ENCODE measurements at regions not wholly inside any gene's neighbourhood (a gene's known extent, or its start where the extent isn't known, plus 50 kb on each side); places are given as distances from the start of the nearest gene placed in this dataset.
"Not testable (repeated sequence)": the region's sequence is repeated elsewhere in the genome, so short reads cannot be mapped to it uniquely, and the experiment has no call there.

DNA sequence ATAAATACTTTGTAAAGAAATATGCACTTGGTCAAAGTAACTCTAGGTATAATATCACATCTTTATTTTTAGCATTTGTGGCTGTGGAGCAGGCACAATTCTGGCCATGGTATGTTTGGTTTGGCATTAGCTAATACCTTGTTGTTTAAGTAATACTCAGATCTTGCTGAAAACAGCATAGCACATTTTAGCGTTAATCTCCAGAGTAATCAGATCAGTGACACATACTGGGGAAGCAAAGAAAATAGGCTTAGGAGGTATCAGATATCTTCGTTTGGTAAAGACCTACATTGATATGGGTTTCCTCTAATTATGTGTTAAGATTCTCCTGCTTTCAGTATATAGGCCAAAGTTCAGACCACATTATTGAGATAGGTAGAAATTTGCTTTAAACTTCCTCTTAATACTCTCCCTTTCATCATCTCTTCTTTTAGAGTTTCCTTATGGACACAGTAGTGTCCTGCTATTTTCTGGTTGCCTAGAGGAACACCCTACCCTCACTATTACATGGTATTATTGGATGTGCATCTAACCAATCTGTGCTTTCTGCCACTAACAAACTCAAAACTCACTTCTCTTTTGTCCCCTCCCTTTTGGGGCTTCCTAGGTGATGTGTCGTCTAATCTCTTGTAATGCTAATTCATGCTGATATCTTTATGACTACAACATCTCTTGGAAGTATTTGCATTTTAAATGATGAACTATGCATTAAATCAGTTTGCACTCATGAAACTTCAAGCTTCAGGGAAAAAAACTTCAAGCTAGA lies 437.3 kb upstream of the ADAMTSL1 start:
- DNase-seq (ENCODE audit: low read depth): no peak

DNA sequence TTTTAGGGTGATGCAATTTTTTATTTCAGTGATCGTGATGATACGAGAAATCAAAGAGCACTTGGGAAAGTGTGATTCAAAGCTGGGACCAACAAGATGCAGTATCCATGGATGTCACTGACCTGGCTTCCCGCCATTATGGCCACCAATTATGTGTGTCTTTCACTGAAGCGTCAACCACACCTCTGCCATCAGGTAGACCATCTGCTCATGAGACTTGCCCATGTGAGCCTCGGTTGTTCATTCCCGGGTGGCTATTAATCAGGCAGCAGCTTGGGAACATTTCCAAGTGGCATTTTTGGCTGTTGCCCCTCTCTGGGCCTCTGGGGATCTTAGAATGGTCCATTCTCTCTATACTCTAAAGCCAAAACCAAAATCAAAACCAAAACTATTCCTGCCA lies 436.0 kb upstream of the ADAMTSL1 start:
- no peak for DNase-seq (ENCODE audit: low read depth)

DNA sequence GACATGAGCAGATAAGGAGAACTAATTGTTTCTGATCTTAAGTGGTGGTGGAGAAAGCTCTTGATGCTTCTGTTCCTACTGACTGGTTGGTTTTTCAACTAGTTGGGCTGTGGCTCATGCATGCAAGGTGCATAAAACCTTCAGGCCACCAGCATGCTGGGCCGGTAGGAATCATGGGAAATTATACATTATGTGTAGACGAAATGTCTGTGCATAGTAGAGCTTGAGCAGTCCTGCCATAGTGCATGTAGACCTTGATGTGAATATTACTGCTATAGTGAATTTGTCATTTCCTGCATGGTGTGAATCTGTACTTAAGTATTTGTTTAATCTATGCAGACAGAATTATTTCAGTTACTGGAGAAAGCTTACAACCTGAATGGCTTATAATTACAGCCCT lies 433.6 kb upstream of the ADAMTSL1 start:
- no peak for DNase-seq (ENCODE audit: low read depth)

DNA sequence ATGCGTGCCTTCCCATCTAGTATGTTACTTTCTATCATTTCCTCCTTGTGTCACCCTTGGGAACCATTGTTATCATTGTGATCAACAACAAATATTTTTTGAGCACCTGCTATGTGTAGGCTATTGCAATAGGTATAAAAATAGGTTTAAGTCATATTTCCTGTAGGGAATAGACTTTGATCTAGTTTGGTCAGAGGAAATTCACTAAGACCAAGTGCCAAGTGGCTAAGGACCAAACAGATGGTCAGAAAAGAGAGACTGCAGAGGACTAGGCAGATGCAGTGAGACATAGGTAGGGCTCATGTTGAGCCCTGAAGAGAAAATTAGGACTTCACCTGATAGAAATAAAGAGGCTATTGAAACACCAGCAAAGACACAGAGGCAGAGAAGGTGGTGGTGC lies 430.0 kb upstream of the ADAMTSL1 start:
- no peak for DNase-seq (ENCODE audit: low read depth)

DNA sequence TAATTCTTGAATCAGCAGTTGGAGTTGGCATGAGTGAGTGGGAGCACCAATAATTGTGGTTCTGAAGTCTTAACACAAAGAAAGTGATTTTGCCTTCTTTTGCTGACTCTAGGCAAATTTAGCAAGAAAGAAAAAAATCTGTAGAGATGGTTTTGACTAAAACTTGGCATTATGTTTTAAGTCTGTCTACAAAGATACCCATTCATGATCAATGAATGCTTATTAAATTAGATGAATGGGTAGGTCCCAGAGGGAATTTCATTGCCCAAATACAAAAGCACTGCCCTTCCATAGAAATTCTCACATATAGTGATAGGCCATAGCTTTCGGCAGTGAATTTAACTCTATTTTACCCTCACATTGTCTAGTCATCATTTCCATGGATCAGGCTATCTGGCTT lies 428.6 kb upstream of the ADAMTSL1 start:
- DNase-seq (ENCODE audit: low read depth): no peak

DNA sequence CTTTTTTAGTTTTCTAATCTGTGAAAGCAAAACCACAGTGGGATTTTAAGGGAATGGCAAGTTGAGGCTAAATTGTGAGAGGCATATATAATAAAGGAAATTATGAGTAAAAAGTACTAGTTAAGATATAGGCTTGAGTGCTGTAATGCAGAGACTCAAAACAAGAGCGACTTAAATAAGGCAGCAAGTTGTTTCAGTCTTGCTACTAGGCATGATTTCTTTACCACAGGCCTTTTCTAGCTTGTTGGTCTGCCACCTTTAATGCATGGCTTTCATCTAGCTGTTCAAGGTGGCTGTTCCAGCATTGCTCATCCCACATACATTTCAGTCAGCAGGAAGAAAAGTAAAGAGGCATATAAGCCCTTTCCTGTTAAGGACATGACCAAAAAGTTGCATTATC lies 427.9 kb upstream of the ADAMTSL1 start:
- DNase-seq (ENCODE audit: low read depth): no peak

DNA sequence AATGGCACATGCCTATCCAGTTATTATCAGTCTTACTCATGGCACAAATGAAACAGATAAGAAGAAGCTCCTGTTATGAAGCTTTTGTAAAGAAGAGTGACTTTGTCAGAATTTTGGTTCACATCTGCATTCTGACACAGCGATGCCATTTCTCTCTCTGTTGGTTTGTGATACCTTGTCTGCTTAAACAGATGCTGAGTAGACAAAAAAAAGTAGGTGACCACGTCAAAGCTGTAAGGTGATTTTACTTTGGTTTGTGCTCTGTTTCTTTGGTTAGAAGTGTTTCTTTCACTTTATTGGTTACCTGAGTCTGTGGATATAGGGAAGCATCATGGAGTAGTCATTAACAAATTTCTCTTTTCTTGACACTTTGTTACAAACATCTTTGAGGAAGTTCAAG lies 422.3 kb upstream of the ADAMTSL1 start:
- no peak for DNase-seq (ENCODE audit: low read depth)

DNA sequence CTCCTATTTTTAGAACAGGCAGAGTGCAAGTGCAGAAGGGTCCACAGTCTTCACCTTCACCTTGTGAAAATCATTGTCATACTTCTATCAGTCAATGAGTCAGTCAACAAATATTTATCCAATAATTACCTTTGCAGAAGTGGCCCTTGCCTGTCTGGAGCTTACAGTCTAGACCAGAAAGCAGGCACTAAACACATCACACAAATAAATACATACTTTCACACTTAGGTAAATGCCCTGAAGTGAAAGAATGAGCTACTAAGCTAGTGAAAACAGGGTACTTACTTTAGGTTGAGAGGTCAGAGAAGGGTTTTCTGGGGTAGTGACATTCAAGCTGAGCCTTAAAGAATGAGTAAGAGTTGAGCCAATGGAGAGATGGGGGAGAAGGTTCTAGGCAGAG lies 421.9 kb upstream of the ADAMTSL1 start:
- DNase-seq (ENCODE audit: low read depth): no peak

DNA sequence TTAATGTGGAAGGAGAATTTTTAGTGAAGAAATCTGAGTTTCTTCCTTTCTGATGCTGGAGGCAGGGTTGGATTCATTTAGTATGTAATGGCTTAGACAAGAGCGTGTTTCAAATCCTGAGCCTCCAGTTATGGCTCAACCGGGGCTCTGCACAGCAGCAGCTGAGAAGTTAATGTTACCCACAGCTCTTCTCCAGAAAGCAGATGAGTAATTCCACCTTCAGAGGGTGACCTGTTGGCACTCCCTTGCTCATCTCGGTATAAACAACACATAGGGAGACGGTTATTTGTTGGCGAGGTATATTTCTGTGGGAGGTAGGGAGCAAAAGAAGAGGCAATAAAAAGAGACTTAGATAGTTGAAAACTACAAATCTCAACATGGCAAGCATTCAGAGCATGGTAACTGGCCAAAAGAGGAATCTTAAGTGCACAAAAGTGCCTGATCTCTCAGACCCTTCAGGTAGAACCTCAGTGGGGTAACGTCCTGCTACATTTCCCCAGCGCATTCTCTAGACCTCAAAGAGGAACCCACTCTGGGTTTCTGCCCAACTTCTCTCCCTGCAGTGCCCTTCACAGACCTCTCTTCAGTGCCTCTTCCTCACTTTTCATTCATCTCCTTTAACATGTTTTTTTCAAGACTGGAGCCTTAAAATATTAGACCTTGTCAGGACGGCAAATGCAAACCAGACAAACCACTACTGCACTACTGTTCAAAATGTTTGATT lies 417.5 kb upstream of the ADAMTSL1 start:
- no peak for DNase-seq (ENCODE audit: low read depth)

DNA sequence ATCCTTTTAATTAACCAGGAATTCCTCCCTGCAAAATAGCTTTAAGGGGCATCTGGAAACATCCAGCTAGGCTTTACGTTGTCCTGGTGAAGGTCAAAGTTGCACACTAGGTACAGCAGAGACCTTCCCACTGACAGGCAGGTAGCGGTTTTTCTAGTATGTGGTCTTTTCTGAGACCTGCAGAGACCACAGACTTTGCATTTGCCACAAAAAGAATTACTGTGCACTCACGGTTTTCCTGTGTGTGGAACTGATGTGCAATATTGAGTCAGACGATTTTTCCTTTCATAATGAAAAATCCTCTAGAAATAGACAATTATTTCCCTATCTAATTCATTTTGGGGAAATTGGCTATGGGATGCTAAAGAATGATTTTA lies 417.0 kb upstream of the ADAMTSL1 start:
- DNase-seq (ENCODE audit: low read depth): no peak

DNA sequence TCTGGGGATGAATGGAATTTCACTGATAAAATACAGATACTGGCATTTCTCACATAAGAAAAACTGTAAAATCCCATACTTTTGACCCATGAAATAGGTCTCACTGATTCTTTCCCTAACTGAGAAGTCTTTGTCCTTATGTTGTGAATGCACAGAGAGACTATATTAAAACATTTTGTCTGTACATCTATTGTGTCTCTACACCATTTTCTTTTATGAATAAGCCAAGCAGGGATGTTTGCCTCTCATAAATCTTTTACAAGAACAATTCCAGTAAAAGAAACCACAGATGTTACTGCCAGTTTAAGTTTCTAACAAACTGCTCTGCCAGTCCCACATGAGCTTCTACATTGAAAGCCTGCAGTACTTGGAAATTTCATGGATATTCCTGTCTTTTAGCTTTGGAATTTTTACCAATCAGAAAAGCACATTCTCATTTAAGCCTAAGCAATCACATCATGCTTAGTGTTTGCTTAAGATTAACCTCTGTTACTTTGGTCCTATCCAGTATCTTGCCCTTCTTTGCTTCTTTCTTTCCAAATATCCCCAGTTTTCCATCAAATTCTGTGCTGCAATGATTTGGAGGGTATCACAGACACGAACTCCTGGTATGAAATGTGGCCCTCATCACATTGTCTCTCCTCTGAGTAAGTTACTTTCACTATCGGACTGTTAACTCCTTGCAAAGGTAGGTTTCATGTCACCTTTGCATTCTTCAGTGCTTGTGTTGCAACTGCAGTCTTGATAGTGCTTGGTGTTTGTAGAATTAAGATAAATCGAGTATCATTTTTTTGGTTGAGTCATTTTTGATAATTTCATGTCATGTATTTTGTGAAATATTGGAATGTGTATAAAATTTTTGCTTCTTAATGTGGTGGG lies 415.1 kb upstream of the ADAMTSL1 start:
- no peak for DNase-seq (ENCODE audit: low read depth)

DNA sequence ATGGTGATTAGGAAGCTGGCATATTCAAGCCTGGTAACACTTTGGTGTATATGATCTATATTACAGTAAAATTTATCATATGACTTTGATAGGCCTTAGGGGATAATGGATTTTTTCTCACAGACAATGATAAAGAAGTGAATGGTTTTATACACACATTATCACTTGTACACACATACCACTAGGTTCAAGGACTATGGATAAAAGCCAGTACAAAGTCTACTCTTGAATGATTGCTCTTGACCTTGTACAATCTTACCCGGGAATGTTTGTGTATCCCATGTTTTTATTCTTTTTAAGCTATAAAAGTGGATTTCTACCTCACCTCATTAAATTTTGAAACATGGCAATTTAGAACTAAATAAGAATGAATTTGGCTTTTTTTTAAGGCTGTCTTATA lies 414.5 kb upstream of the ADAMTSL1 start:
- no peak for DNase-seq (ENCODE audit: low read depth)

DNA sequence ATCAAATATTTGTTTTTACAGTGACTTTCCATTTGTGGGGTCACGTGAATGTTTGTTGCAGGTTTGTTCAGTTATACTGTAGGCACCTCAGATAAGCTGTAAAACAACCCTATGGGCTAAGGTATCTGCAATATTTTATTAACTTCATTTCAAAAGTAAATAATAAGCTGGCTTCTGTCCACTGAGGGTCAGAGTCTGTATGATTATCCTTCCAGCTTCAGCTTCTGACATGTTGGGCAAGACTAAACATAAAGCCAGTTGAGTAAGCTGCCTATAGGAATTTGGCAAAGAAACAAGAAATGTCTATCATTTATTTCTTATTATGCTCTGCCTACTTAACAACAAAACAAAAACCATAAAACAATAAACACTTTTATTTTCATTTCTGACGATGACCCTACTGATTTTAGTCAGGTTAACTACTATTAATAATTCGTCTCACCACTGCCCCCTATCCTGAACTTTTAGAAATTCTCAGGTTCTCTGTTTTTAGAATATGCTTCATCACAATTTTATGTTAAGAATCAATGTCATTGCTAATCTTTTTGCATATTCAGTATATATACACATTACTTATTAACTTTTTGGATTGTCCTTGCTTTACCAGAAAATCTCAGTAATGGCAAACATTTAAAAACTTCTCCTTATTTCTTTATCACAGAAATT lies 413.6 kb upstream of the ADAMTSL1 start:
- no peak for DNase-seq (ENCODE audit: low read depth)

DNA sequence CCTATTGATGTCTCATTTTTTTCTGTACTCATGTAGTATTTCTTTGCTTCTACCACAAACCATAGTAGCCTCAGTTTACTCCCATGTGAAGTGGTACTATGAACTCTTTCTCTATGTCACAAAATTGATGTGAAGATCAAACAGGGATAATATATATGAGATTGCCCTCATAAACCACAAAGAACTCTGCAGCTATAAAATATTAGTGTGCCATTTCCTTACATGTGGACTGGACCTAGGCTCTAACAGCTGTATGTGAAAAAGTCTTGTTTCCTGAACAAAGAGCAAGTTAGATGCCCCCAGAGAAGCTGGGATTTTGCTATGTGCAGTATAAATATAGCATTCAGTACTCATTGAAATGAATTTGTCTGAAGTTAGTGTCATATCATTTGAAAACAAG lies 412.6 kb upstream of the ADAMTSL1 start:
- no peak for DNase-seq (ENCODE audit: low read depth)

DNA sequence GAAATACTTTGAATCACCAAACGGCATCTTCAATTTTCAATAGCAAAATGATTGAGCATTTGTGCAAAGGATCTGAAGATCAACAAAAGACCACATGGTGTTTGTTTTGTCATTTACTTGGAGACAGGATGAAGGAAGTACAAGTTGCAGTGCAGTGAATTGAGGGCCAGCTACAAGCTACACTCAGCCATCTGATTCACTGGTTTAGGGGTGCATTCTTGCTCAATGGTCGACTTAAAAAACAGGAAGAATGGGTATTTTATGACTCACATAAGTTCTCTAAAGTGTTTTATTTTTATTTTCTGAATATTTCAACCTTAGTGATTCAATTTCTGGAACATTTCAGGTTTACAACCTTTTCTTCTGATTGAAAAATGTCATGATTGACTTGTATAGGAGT lies 412.1 kb upstream of the ADAMTSL1 start:
- DNase-seq (ENCODE audit: low read depth): no peak

DNA sequence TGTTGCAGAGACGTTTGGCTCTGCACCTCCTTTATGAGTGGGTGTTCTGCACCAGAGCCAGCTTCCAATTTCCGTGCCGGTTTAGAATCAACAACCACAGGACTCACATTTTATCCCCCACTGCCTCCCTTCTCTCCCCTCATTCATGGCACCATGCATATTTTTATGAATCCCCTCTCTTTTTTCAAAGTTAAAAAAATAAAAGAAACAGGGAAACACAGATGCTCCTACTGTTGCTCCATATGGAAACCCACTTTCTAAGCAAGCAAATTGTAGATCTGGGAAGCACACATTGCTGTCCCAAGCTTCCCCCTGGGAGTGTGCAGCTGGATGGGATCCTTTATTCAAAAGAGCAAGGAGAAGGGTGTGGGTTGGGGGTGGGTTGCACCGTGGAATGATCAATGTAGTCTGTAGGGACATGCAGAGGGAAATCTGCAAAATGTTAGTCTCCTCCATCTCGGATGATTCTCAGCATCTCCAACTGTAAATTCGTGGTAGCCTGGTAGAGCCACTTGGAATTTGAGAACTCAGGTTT lies 410.0 kb upstream of the ADAMTSL1 start:
- no peak for DNase-seq (ENCODE audit: low read depth)

DNA sequence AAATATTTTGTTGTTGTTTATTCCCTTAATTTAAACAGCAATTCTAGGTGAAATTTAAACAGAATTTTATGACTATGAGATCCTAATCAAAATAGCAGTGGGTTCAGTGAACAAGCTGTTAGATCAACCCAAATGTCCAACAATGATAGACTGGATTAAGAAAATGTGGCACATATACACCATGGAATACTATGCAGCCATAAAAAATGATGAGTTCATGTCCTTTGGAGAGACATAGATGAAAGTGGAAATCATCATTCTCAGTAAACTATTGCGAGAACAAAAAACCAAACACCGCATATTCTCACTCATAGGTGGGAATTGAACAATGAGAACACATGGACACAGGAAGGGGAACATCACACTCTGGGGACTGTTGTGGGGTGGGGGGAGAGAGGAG lies 407.3 kb upstream of the ADAMTSL1 start:
- DNase-seq (ENCODE audit: low read depth): not testable (repeated sequence)

DNA sequence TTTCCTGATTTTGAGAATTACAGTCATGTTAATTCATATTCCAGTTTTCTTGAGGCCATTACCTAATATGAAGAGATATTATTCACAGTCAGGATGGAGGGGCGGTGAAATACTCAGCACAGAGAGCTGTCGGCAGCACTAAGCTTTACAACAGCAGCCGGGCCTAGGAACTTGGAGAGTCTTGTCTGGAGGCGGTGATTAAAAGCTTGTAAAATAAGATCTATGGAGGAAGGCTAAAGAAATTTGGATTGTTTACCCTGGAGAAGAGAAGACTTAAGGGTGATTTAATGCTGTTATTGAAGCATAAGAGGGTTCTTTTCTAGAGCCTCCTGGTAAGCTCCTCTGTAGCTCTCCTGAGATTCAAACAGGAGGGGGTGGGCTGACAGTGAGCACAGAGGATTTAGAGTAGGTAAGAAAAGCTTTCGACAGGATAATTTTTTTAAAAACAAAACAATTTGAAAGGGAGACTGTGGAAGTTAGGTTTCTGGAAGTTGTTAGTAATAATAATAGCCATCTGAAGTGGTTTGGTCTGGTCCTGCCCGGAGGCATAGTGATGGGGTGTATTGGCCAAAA lies 406.3 kb upstream of the ADAMTSL1 start:
- DNase-seq (ENCODE audit: low read depth): no peak

DNA sequence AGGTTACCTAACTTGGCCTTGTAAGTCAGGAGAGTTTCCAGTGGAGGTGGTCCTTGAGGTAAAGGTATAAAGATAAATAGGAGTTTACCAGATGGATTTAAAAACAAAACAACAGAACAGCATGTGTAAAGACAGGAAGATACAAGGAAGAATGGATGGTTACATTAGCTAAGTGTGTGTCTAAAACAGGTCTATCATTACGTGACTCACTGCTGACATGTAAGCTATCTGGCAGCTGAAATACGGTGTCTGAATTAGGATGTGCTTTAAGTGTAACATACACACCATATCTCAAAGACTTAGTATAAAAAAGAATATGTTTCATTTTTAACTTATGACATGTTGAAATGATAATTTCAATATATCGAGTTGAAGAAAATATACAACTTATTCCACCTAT lies 405.1 kb upstream of the ADAMTSL1 start:
- DNase-seq (ENCODE audit: low read depth): no peak

DNA sequence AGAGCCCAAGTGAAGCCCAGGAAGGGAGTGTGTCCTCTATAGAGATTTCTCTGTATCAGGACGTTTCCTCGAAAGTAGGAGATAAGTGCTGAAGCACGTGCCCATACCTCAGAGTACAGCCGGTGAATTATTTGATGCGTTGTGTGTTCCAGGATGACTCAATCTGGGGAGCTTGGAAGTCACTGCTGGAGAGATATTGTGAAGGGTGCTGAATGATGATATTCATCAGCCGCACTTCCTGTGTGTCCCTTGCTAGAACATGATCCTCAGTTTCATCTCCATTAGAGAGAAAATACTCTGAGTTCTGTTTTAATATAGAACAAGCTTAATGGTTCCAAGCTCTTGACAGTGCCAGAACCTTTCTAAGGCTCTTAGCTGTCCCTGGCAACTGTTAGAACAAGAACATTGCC lies 402.3 kb upstream of the ADAMTSL1 start:
- no peak for DNase-seq (ENCODE audit: low read depth)

DNA sequence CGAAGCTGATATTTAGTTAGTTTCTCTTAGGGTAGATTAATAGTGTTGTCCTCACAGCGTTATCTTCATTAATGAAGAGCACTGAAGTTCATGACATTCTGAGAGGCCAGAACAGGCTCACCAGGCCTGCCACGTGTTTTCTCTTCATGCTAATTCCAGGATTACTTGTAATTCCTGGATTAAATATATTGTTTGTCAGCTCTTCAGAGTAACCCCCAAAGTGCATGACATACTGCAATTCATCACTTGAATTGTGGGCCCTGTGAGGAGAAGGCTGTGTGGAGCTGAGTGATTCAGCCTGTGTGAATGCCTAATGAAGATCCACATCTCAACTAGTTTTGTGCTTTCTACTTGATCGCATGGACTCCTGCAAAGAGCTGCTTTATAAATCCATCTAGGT lies 401.0 kb upstream of the ADAMTSL1 start:
- no peak for DNase-seq (ENCODE audit: low read depth)

DNA sequence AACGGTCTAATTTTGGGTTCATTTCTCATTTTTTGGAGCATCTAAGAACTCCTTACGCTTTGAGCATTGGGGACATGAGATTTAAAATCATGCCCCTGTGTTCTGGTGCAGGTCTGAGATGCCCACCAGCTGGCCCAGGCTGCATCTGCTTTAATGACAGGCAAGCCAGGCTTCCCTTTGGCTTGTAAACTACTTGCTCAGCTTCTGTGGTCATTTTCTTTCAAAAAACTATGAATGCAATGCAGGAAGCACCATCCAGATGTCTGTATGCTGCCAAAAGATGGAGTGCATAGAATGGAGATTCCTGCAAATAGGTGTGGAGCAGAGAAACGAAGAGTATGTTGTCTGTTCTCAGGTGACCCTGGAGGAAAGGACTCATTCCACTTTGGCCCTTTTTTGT lies 399.9 kb upstream of the ADAMTSL1 start:
- DNase-seq (ENCODE audit: low read depth): no peak

All from stimulated activated CD8-positive, alpha-beta memory T cell treated with anti-CD3 and anti-CD28 coated beads, Interleukin-12 subunit alpha, Interleukin-12 subunit beta, amount 100 ng/mL, for 4 hours (primary cell).